Stimulated activated CD8-positive, alpha-beta memory T cell treated with anti-CD3 and anti-CD28 coated beads, Interleukin-15, amount 100 ng/mL, for 4 hours (primary cell): ENCODE measurements at regions not wholly inside any gene's neighbourhood (a gene's known extent, or its start where the extent isn't known, plus 50 kb on each side); places are given as distances from the start of the nearest gene placed in this dataset.
"Not testable (repeated sequence)": the region's sequence is repeated elsewhere in the genome, so short reads cannot be mapped to it uniquely, and the experiment has no call there.

Experiments
- DNase-seq, 2 donors: peaks; one replicate each; pipeline ENCODE4 v3.0.0-alpha.2; 2020; ENCODE audit warnings: low read depth in 2 of 2

DNA sequence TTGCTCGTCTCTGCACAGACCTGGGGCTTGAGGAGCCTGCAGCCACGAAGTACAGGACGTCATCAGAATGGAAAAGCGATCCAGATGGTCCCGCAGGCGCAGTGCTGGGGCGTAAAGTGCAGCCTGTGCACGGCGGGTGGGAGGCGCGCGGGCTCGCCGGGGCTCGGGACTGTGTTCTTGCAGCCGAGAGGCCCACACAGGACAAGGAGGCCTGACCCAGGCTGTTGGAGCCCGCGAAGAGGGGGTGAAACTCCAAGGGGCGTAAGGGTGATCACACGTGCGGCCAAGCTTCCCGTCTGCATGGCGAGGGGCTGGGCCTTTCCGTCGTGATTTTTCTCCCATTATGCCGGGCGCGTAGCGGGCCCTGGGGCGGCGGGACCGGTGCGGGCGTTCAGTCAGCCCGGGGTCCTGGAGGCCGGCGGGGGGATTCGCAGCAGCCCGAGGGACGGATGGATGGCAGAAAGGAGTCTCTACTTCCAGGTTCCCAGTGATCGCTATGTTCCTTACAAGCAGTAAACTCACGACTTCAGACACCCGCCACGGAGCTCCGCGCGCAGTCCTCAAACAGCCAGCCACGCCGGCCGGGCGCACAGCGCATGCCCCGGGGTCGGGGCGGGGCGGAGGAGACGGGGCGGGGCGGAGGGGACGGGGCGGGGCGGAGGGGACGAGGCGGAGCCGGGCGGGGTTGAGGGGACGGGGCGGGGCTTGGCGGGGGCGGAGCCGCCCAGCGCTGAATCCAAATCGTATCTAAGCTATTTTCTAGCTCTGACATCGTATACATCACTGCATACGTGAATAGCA is 141.0 kb upstream of the KCNJ18 start:
- DNase-seq: peak; percentile 55 to 68

DNA sequence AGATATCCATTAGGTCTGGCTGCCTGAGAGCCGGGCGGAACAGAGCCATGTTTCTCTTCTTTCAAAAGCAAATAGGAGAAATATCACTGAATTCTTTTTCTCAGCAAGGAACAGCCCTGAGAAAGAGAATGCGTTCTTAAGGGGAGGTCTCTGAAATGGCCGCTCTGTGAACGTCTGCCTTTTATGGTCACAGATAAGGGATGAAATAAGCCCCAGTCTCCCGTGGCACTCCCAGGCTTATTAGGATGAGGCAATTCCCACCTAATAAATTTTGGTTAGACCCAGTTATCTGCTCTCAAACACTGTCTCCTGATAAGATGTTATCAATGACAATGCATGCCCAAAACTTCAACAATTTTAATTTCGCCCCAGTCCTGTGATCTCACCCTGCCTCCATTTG is 133.4 kb upstream of the KCNJ18 start:
- DNase-seq: not testable (repeated sequence)

DNA sequence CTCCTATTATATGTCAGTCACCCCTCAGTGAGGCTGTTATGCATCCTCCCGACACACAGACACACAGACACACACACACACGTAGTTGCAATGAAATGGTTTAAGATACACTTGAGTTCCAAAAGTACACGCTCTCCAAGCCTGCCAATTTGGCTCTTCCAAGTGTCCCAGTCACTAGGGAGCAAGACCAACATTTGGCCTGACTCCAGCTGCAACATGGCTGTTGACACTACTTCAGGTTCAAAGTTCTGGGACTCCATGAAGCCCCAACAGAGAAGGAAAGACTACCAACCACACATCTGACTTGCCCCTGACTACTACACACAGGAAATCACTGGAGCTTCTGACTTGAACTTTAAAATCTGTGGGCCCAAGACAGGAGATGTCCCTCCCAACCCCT is 128.1 kb upstream of the KCNJ18 start:
- DNase-seq: no peak

DNA sequence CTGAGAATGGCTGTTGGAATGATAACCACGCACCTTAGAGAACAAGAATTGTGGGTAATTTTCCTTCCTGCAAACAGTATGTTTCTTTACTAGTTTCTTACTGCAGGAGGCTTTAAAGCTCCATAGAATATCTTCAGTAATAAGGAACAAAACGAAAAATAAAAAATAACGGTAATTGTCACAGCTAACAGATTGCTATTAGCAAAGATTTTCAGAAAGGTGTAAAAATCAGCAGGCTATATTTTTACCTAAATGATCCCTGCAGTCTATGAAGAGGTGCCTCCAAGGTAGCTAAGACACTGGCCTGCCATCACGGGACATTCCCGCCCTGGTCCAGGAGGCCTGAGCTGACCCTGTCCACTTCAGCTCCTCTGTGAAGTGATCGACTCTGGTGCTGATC is 127.6 kb upstream of the KCNJ18 start:
- not testable (repeated sequence) for DNase-seq

DNA sequence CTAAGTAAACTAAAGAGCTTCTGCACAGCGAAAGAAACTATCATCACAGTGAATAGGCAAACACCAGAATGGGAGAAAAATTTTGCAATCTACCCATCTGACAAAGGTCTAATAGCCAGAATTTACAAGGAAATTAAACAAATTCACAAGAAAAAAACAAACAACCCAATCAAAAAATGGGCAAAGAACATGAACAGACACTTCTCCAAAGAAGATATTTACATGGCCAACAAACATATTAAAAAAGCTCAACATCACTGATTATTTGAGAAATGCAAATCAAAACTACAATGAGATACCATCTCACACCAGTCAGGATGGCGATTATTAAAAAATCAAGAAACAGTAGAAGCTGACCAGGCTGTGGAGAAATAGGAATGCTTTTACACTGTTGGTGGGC is 121.9 kb upstream of the KCNJ18 start:
- not testable (repeated sequence) for DNase-seq

DNA sequence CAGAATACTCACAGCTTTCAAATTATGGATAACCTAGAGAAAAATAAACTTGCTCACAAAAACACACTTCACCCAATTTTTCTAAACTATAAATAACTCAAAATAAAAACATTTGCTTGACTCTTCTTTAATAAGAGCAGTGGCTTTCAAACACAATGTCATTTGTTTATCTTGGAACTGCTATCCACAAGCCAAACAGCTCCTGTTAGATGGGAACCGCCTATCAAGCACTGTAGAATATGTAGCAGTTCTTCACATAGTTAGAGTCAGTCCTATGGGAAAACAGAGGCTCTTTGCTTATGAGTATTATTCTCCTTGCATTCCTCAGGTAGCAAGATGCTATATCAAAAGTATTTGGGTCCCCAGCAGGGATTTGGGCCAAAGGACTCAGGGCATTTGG is 120.2 kb upstream of the KCNJ18 start:
- DNase-seq: not testable (repeated sequence)

DNA sequence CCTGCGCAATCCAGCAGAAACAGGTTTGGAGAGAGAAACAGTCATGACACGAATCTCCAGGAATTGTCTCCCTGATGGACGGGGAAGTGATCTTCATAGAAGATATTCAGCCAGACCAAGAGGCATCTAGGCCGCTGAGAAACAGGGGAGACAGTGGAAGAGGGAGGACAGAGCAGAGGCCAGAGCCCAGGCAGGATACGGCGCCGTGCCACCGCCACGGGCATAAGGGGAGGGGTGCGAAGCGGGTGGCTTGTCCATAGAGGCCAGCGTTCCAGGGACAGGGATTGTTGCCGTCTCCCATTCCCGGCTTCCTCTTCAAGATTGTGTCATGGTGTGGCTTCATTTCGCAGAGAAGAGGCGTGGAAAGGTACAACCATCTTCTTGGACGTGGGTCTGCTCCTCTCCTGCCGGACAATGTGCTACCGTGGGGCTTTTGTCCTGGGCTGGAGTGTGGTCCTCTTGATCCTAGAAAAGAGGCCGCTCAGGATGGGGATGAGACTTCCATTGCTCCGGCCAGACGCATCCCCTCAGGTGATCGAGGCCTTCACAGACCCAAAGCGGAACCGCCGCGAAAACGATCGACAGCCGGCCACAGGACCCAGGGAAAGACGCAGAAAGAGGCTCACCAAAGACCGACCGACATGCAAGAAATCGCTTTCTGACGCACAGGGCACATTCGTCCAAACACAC is 118.9 kb upstream of the KCNJ18 start:
- not testable (repeated sequence) for DNase-seq

DNA sequence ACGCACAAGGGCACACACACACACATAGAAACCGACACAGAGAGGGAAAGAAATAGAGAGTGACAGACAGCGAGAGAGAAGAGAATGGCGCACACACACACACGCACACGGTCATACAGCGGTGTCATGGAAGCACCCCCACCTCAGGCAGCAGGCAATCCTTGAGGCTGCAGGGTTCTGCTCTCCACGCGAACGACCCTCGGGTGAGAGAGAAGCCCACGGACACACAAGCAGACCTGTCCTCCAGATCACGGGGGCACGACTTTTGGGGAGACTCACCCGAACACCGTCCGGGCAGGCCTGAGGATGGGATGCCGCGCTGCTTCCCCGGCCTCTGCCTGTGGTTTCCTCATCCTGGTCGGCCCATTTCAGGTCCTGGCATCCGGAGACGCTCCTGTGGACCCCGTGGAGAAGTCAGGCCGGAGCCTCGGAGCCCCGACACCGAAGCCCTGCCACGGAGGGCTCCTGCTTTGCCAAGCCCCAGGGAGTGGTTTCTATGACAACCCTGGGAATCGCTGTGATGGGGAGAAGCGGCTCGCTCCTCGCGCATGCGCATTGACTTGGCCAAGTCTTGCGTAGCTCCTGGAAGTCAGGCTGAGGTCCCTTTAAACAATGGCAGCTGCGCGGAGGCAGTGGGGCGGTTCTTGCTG is 118.2 kb upstream of the KCNJ18 start:
- DNase-seq: no peak

DNA sequence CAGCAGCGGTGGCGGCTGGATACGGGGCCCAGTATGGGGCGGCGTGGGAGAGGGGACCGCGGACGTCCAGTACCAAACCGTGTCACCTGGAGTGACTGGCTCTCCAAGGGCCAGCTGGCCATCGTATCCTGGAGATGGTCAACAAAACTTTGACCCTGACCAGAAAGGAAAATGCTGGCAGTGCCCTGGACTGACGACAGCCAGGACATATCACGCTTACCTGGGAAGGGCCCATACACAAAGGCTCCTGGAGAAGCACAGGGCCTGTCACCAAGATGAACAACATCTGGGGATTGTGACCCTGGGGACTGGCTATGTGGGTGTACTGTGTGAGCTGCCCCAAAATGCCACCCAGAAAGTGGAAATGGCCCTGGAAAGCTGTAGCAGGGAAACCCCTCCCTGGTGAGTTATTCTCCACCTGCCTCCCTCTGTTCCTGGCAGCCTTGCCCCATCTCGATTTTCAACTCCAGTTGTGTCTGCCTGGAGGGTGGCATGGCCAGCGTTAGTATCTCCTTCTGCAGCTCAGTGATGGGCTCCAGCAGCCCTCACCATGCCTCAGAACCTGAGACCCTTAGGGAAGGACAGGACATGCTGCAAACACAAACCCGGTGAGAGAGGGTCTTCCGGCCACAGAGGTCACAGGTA is 117.6 kb upstream of the KCNJ18 start:
- DNase-seq: not testable (repeated sequence)

DNA sequence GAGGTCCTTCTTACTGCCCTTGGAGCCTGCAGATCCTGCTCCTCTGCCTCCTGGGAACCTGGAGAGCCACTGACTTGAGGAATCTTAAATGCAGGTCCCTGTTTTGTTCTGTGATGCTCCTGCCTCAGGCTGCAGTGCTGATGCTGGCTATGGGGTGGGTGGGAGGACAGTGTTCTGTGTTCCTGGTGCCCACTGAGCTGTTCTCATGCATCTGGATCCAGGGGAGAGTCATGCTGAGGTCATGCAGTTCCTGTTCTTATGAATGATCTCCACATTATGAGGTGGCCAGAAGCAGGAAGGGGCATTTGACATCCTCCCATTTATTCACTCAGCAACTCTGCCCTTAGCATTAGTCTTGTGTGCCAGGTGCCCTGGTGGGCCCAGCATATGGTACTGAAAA is 113.5 kb upstream of the KCNJ18 start:
- not testable (repeated sequence) for DNase-seq

DNA sequence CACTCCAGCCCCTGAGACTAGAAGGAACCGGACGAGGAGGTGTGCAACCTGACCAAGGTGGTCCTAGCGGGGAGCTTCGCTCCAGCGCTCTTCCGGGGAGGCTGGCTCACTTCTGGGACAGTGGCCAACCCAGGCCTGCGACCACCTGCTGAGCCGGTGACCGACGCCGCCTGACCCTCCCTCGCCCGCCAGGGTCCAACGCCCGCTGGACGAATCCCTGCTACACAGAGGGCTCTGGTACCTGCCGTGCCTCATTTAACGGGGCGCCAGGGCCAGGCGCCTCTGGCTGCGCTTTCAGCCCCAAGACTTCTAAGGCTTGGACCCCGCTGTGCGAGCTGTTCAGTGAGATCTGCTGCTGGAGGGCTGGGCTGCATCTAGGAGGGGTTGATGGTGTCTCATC is 99.5 kb upstream of the KCNJ18 start:
- DNase-seq: no peak

DNA sequence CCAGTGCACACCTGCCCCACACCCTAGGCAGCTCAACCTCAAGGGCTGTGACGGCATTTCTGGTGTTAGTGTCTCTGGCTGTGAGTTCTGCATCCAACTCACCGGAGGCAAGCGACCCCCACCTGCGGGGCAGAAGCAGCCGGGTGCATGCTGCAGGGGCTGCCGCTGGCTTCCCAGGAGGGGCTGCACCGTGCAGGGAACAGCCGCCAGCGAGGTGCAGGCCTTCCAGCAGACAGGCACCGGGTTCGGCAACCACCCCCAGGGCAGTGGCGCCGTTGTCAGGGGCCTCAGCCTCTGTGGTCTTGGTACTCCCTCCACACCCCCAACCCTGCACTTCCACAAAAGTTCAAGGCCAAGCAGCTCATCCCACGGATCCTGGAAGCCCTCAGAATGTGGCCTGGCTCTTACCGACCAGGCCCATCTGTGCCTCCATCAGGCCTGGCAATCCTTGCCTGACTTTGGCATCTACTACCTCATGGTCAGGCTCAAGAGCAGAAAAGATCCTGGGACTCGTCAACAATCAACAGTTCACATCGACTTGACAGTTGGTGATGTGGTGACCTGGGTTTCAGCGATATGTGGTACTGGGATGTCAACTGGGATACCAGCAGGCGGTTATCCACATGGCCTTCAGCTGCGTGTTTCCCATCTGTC is 98.7 kb upstream of the KCNJ18 start:
- DNase-seq: not testable (repeated sequence)

DNA sequence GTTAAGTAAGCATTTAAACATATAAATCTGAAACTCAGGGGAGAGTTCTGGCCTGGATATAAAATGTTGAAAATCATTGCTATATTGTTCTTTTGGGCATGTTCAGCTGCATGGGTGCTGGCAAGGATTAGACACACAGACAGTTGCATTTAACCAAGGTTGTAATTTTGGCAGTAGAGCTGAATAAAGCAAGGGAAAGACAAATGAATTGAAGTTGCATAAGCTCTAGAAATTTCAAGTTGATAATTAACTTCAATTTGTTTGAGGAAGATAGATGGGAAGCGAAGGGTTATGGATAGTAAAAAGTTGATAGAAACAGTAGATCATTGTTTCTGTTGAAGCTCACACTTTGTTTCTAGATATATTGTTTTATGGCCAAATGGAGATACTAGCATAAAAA is 97.2 kb upstream of the KCNJ18 start:
- DNase-seq: no peak

DNA sequence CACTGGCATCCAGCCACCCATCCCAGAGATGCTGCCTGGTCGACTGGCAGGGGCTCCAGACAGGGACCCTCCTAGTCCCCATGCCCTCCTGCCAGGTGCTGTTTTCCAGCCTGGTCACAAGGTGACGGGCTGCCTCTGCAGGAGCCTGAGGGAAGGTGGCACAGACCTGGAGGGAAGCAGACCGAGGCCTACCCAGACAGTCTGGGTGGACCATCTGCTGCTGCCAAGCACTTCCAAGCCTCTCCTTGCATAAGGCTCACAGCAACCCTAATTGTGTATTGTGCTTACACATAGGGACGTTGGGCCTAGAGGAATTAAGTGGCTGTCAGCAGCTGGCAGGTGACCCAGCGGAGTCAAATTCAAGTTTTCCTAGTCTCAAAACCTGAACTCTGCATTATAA is 90.1 kb upstream of the KCNJ18 start:
- no peak for DNase-seq

DNA sequence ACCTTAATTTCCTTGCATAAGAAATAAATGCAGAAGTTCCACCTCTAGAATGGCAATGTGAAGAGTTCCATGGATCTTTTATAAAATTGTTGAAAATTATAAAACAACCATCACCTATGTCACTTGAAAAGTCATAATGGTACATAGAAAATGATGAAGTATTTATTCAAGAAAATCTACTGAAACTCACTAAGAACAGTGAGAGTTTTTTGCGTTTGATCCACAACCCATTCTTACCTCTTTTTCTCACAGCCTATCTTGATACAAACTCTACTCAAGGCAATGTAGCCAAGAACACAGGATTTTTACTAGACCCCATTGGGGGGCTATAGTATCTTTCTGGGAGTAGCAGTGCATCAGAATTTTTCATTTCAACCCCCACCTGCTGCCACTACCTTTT is 89.0 kb upstream of the KCNJ18 start:
- DNase-seq: not testable (repeated sequence)

DNA sequence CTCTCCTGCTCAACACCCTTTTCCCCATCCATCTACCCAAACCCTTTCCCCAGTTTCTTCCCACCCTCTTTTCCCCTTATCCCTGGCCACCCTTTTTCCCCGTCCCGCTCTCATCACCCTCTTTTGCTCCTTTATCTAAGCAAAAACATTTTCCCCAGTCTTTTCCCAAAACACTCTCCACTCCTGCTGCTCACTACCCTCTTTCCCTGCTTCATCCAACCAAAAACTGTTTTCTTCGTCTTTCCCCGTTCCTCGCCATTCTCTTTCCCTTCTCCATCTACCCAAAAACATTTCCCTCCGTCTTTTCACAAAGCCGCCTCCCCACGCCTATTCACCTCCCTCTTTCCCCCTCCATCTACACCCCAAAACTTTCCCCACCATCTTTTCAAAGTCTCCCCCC is 80.9 kb upstream of the KCNJ18 start:
- not testable (repeated sequence) for DNase-seq

DNA sequence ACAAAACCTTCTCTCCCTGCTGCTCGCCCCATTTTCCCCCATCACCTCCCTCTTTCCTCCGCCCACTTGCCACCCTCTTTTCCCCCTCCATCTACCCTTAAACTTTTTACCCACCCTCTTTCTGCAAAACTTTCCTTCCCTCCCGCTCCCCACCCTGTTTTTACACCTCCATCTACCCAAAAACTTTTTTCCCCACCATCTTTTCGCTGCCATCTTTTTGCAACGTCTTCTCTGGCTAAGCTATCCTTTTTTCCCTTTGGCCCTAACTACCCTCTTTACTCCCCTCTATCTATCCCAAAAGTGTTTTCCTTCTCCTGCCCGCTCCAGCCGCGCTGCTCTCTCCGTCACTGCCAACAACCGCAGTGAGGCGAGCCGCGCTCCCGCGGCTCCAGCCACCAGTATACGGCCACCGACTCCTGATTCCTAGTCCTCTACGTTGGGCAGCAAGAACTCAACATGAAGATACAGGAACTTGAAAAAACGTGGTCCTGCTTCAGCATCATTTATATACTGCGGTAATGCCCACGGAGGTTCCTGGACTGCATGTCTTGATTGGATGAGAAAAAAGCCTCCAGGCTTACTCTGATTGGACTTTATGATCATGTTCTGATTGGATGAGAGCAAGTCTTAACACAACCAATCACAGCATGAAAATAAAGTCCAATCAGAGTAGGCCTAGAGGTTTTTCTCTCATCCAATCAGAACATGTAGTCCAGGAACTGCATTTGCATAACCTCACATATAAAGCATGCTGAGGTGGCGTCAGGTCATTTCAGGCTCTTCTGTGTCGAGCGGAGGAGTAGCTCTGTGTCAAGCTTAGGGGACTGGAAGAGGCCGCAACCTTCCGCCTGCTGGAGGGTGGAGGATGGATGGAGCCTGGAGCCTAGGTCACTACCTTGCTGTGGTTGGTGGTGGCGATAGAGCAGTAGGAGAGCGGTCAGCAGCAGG is 79.9 kb upstream of the KCNJ18 start:
- not testable (repeated sequence) for DNase-seq

DNA sequence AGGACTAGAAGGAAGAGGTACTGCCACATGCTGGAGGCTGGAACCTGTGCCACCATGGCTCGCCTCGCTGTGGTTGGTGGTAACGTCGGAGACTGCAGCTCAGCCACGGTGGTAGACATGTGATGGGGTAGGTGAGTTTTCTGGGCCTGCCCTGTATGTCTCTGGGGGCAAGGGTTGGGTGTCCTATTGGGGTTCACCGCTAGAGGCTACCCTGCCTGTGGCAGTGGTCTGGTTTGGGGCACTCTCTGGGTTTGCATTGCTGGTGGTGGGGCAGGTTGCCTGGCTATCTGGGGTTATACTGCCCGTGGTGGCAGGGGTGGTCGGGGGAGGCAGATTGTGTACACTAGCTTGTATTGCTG is 79.3 kb upstream of the KCNJ18 start:
- no peak for DNase-seq

DNA sequence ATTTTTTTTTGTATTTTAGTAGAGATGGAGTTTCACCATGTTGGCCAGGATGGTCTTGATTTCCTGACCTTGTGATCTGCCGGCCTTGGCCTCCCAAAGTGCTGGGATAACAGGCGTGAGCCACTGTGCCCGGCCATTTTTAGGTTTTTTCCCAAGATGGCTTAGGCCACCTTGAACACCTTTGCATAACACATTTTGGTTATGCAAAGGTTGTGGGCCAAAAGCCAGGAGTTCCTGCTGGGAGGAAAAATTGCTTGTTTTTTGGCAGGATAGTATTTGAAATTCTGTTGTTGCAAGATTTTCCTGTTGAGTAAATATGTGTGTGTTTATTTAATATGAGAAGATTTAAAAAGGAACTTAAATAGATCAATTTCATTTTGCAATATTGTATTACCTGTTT is 65.3 kb upstream of the KCNJ18 start:
- DNase-seq: not testable (repeated sequence)
